ENCODE measurements at regions not wholly inside any gene's neighbourhood (a gene's known extent, or its start where the extent isn't known, plus 50 kb on each side); places are given as distances from the start of the nearest gene placed in this dataset.

DNA sequence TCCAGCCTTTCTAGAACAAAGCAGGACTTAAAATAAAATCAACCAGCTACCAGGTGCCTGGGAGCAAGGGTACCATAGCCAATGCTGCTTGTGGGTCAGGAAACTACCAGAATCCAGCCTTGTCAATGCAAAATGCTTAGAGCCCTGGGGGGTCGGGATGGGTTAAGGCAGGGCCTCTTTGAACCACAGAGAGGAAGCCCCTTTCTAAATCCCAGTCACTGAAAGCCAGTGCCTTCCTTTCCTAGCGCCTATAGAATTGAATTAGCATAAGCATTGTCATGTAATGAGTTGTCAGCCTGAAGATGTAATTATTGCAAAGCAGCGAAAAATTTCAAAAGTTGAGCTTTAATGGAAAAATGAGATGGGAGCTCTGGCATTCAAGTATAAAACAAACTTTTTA is 176.6 kb upstream of the DAB1 start:
- TF ChIP-seq, protein P1, sequence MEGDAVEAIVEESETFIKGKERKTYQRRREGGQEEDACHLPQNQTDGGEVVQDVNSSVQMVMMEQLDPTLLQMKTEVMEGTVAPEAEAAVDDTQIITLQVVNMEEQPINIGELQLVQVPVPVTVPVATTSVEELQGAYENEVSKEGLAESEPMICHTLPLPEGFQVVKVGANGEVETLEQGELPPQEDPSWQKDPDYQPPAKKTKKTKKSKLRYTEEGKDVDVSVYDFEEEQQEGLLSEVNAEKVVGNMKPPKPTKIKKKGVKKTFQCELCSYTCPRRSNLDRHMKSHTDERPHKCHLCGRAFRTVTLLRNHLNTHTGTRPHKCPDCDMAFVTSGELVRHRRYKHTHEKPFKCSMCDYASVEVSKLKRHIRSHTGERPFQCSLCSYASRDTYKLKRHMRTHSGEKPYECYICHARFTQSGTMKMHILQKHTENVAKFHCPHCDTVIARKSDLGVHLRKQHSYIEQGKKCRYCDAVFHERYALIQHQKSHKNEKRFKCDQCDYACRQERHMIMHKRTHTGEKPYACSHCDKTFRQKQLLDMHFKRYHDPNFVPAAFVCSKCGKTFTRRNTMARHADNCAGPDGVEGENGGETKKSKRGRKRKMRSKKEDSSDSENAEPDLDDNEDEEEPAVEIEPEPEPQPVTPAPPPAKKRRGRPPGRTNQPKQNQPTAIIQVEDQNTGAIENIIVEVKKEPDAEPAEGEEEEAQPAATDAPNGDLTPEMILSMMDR (IDR thresholded peaks at IDR 0.05), result no peak
- no peak for TF ChIP-seq POLR2A (IDR thresholded peaks at IDR 0.05)
